ENCODE measurements at regions not wholly inside any gene's neighbourhood (a gene's known extent, or its start where the extent isn't known, plus 50 kb on each side); places are given as distances from the start of the nearest gene placed in this dataset.

GRCh38 chr5:133851521-133851920, 116.9 kb downstream of the C5orf15 start:
- TF ChIP-seq CTCF (IDR thresholded peaks at IDR 0.05) (no peak), POLR2A (IDR thresholded peaks at IDR 0.05) (no peak)

Data from right lobe of liver (tissue), 4 donors.